Calu3 (cell line): ENCODE measurements at regions not wholly inside any gene's neighbourhood (a gene's known extent, or its start where the extent isn't known, plus 50 kb on each side); places are given as distances from the start of the nearest gene placed in this dataset.

Source experiments
- BruUV-seq: library from RNA; stranded (reverse); fragments of 400-500 nt; replicated peaks from 2 replicates; lab custom pipeline; 2021; lab: Mats Ljungman, UMichigan
- CTCF ChIA-PET: fragments of 300-600 bp; sonication (Branson Sonifier 250); formaldehyde crosslinking; loops from one replicate; lab custom pipeline; 2022; ENCODE audit warnings: antibody characterized with exemption; lab: Charles Lee
- DNase-seq: peaks from one replicate; pipeline ENCODE4 v3.0.0; 2022
- H3K27ac Mint-ChIP-seq: one replicate; pipeline ENCODE4 v1.8.0; 2022; ENCODE audit warnings: mixed read lengths; ENCODE audit not compliant: unreplicated experiment
- H3K27me3 Mint-ChIP-seq: one replicate; pipeline ENCODE4 v1.8.0; 2022; ENCODE audit warnings: mixed read lengths; ENCODE audit not compliant: unreplicated experiment
- H3K36me3 Mint-ChIP-seq: one replicate; pipeline ENCODE4 v1.8.0; 2022; ENCODE audit warnings: mild to moderate bottlenecking, moderate library complexity, mixed read lengths; ENCODE audit not compliant: insufficient read depth, unreplicated experiment
- H3K4me1 Mint-ChIP-seq: one replicate; pipeline ENCODE4 v1.8.0; 2022; ENCODE audit warnings: mild to moderate bottlenecking, low read depth, mixed read lengths; ENCODE audit not compliant: unreplicated experiment
- H3K4me3 Mint-ChIP-seq: one replicate; pipeline ENCODE4 v1.8.0; 2022; ENCODE audit warnings: mild to moderate bottlenecking, low read depth, moderate library complexity, mixed read lengths; ENCODE audit not compliant: unreplicated experiment
- H3K9me3 Mint-ChIP-seq: one replicate; pipeline ENCODE4 v1.8.0; 2022; ENCODE audit warnings: low read depth, mixed read lengths; ENCODE audit not compliant: unreplicated experiment
- CTCF ChIP-seq: fragments of 200-600 bp; IDR thresholded peaks from one replicate; pipeline ENCODE4 v1.8.0; 2022; ENCODE audit warnings: antibody characterized with exemption; ENCODE audit not compliant: unreplicated experiment
- intact Hi-C: fragments of 100-400 bp; cut with micrococcal nuclease; formaldehyde crosslinking; loops from one replicate; pipeline ENCODE4 v1.10.0; 2022; ENCODE audit not compliant: unreplicated experiment

GRCh38 chr2:52072949-52073348 lies 1041.0 kb upstream of the NRXN1 start:
- H3K27ac Mint-ChIP-seq = no peak overlapping the region
- H3K9me3 Mint-ChIP-seq = no peaks in the 10 kb centered on the region
- DNase-seq = no peak
- no peaks in the 10 kb centered on the region for H3K27me3 Mint-ChIP-seq
- BruUV-seq = no TSS peak
- H3K4me3 Mint-ChIP-seq = no peak overlapping the region
- intact Hi-C loops = no loop called here
- CTCF ChIA-PET = no interaction called here
- no peaks in the 10 kb centered on the region for H3K4me1 Mint-ChIP-seq
- no peaks in the 10 kb centered on the region for H3K36me3 Mint-ChIP-seq
- no peak for TF ChIP-seq CTCF

- no peak for TF ChIP-seq CTCF
- BruUV-seq = no TSS peak
- DNase-seq = no peak
- Mint-ChIP-seq H3K4me3 (no peak overlapping the region), H3K27me3 (no peaks in the 10 kb centered on the region), H3K4me1 (no peaks in the 10 kb centered on the region), H3K36me3 (no peaks in the 10 kb centered on the region), H3K27ac (no peak overlapping the region), H3K9me3 (no peaks in the 10 kb centered on the region)
- intact Hi-C loops = no loop called here
- CTCF ChIA-PET = no interaction called here
Observed at GRCh38 chr2:52070665-52071064, 1038.7 kb upstream of the NRXN1 start.

GRCh38 chr2:52064234-52064633 lies 1032.3 kb upstream of the NRXN1 start:
- intact Hi-C loops = no loop called here
- no TSS peak for BruUV-seq
- no peaks in the 10 kb centered on the region for H3K27me3 Mint-ChIP-seq
- H3K36me3 Mint-ChIP-seq = no peaks in the 10 kb centered on the region
- no peaks in the 10 kb centered on the region for H3K4me1 Mint-ChIP-seq
- TF ChIP-seq CTCF = no peak
- no peak overlapping the region for H3K4me3 Mint-ChIP-seq
- no peak overlapping the region for H3K27ac Mint-ChIP-seq
- peaks cover 6% of the 10 kb centered on the region for H3K9me3 Mint-ChIP-seq
- CTCF ChIA-PET = no interaction called here
- no peak for DNase-seq

GRCh38 chr2:52054824-52055223 lies 1022.9 kb upstream of the NRXN1 start:
- no peaks in the 10 kb centered on the region for H3K27me3 Mint-ChIP-seq
- no peak overlapping the region for H3K27ac Mint-ChIP-seq
- TF ChIP-seq CTCF = no peak
- intact Hi-C loops = no loop called here
- no TSS peak for BruUV-seq
- H3K36me3 Mint-ChIP-seq = no peaks in the 10 kb centered on the region
- CTCF ChIA-PET = no interaction called here
- H3K4me1 Mint-ChIP-seq = no peaks in the 10 kb centered on the region
- peaks cover 15% of the 10 kb centered on the region for H3K9me3 Mint-ChIP-seq
- no peak for DNase-seq
- no peak overlapping the region for H3K4me3 Mint-ChIP-seq
